HG03342 (cell line): ENCODE measurements at regions not wholly inside any gene's neighbourhood (a gene's known extent, or its start where the extent isn't known, plus 50 kb on each side); places are given as distances from the start of the nearest gene placed in this dataset.
"Not testable (repeated sequence)": the region's sequence is repeated elsewhere in the genome, so short reads cannot be mapped to it uniquely, and the experiment has no call there.

Experiments
- ATAC-seq: cut with Tn5 transposase; IDR thresholded peaks from one replicate; pipeline ENCODE4 v1.9.1; 2021; ENCODE audit warnings: mild to moderate bottlenecking, moderate library complexity; ENCODE audit not compliant: unreplicated experiment

- no peak for ATAC-seq
These were observed 210.0 kb downstream of the PLA2G4A start for GRCh38 chr1:187038784-187039183.

DNA sequence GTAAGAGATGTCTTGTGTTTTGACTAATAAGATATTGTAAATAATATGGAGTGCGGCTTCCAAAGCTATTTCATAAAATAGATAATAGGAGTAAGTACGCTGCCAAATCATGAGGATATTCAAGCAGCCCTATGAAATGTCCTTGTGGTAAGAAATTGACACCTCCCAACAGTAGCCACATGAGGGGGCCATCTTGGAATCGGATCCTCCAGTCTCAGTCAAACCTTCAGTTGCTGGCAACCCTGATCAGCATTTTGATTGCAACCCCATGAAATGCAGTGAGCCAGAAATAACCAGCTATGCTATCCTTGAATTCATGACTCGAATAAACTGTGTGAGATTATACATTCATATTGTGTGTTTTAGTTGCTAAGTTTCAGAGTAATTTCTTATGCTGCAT, 212.4 kb downstream of the PLA2G4A start:
- ATAC-seq = no peak

- ATAC-seq = no peak
These were observed 213.8 kb downstream of the PLA2G4A start for GRCh38 chr1:187042538-187042937.

- not testable (repeated sequence) for ATAC-seq
These were observed 214.7 kb downstream of the PLA2G4A start for GRCh38 chr1:187043433-187043832.

DNA sequence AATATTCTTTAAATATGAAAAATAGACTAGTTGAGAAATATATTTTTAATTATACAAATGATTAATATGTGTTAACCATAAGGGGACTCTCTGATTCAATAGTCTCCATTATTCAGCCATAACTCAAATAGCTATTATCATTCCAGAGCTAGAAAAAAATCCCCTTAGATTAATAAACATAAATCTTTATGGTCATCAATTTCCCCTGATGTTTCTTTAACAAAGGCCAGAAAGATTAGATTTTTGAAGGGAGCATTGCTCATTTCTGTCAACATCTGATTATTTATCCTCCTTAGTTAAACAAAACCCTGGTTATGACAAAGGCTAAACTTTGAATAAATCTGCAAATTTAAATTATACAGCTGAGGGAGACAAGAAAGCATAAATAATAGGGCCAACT, 215.7 kb downstream of the PLA2G4A start:
- ATAC-seq = no peak

GRCh38 chr1:187045371-187045770, 216.6 kb downstream of the PLA2G4A start:
- no peak for ATAC-seq

DNA sequence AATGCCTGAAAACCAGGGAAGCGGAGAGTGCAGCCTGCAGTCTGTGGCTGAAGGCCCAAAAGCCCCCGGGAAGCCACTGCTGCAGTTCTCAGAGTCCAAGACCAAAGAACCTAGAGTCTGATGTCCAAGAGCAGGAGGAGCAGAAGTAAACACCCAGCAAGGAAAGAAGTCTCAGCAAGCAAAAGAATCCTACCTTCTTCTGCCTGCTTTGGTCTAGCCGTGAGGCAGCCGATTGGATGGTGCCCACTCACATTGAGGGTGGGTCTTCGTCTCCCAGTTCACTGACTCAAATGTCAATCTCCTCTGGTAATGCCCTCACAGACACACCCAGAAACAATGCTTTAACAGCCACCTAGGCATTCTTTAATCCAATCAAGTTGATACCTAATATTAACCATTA, 217.5 kb downstream of the PLA2G4A start:
- ATAC-seq = no peak

DNA sequence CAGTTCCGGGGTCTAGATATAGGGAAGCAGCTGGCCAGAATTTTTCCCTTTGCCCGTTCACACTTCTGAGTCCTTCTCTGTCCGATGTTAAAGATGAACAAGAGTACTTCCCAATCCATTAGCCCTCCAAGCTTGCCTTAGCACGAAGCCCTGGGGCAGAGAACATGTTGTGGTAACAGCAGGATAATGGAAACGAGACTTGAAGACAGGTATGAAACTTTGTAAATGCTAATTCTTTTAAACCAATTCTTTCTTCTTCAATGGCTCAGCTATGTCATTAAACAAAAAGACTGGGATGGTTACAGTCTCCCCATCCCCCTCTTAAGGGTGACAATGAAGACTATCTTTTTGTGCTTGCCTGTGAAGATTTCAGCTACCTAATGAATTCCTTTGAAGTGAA, 218.5 kb downstream of the PLA2G4A start:
- no peak for ATAC-seq

- ATAC-seq = peak; percentile 85
These were observed 223.0 kb downstream of the PLA2G4A start for GRCh38 chr1:187051618-187052232.

GRCh38 chr1:187053876-187054275, 225.1 kb downstream of the PLA2G4A start:
- no peak for ATAC-seq

- ATAC-seq = no peak
These were observed 226.4 kb downstream of the PLA2G4A start for GRCh38 chr1:187054862-187055757.

DNA sequence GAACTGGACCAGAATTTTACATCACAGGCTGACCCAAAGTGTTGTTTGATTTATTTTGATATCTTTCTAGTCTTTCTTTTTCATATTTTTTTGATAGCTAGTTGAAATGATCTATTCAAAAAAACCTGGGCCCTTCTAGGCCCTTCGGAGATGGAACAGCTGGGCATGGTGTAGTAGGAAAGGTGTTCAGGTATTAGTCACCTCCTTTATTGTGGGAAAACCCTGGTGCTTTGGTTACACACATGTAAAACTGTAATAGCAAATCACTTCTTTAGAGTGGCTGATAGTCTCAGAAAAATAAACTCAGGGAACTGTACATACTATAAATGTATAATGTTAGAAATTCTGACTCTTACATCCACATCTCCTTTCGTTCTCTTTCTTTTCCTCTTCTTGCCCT, 234.5 kb downstream of the PLA2G4A start:
- no peak for ATAC-seq

GRCh38 chr1:187067160-187067559, 238.4 kb downstream of the PLA2G4A start:
- no peak for ATAC-seq

DNA sequence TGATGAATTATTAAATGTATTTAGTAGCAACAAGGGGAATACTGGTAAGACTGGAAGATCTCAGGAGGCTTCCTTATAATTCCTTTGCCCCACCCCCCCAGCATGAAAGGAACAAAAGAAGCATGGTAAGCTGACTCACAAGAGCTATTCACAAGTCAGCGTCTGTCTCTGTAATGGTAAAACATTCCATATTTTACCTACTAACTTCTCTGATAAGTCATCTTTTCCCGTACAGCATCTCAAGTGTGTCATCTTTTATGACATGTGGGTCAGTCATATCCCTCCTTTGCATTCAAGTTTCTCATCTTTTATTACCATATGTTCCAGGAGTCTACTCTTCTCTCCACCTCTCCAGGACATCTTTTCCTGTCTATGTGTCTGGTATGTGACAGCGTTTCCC, 241.3 kb downstream of the PLA2G4A start:
- ATAC-seq = no peak

- ATAC-seq = not testable (repeated sequence)
These were observed 243.7 kb downstream of the PLA2G4A start for GRCh38 chr1:187072262-187073034.

DNA sequence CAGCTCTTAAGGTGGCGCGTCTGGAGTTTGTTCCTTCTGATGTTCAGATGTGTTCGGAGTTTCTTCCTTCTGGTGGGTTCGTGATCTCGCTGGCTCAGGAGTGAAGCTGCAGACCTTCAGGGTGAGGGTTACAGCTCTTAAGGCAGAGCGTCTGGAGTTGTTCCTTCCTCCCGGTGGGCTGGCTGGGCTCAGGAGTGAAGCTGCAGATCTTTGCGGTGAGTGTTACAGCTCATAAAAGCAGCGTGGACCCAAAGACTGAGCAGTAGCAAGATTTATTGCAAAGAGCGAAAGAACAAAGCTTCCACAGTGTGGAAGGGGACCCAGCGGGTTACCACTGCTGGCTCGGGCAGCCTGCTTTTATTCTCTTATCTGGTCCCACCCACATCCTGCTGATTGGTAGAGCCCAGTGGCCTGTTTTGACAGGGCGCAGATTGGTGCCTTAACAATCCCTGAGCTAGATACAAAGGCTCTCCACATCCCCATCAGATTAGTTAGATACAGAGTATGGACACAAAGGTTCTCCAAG, 244.3 kb downstream of the PLA2G4A start:
- not testable (repeated sequence) for ATAC-seq

DNA sequence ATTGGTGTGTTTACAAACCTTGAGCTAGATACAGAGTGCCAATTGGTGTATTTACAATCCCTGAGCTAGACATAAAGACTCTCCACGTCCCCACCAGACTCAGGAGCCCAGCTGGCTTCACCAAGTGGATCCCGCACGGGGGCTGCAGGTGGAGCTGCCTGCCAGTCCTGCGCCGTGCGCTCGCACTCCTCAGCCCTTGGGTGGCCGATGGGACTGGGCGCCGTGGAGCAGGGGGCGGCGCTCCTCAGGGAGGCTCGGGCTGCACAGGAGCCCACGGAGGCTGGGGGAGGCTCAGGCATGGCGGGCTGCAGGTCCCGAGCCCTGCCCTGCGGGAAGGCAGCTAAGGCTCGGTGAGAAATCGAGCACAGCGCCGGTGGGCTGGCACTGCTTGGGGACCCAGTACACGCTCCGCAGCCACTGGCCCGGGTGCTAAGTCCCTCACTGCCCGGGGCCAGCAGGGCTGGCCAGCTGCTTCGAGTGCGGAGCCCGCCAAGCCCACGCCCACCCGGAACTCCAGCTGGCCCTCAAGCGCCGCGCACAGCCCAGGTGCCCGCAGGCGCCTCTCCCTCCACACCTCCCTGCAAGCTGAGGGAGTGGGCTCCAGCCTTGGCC, 245.0 kb downstream of the PLA2G4A start:
- ATAC-seq = not testable (repeated sequence)

GRCh38 chr1:187074445-187075048, 245.8 kb downstream of the PLA2G4A start:
- ATAC-seq = no peak

DNA sequence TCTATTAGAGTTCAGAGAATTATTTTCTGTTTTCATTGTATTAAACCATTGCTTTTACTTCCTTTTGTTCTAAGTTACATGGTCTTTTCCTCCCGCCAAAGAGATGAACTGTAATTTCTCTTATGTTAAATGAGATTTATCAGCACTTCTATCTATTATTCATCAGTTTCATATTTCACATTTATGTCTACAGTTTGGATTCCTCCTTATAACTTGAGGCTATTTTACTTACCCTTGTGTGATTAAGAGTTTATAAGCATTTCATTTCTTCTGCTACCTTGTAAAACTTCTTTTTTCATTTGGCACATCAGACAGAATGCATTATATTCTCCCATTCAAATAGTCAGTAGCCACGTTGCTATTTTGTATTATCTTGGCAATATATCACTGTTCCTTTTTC, 248.2 kb downstream of the PLA2G4A start:
- ATAC-seq = no peak

GRCh38 chr1:187078321-187078720, 249.6 kb downstream of the PLA2G4A start:
- no peak for ATAC-seq
